Hepatocyte (in vitro differentiated cells): ENCODE measurements at regions not wholly inside any gene's neighbourhood (a gene's known extent, or its start where the extent isn't known, plus 50 kb on each side); places are given as distances from the start of the nearest gene placed in this dataset.
A peak's percentile ranks its signal among the peaks of the same experiment; 100 is the strongest.

Experiments
- DNase-seq: peaks from one replicate; pipeline ENCODE4 v3.0.0-alpha.2; 2016; ENCODE audit warnings: low spot score
- H2AFZ ChIP-seq: fragments of 200-600 bp; sonication (generic); 2 replicates; pipeline ENCODE4 v1.6.0; 2016; ENCODE audit warnings: antibody characterized with exemption, mild to moderate bottlenecking
- H3K27ac ChIP-seq: fragments of 200-600 bp; sonication (generic); 2 replicates; pipeline ENCODE4 v1.5.1; 2016; ENCODE audit warnings: mild to moderate bottlenecking
- H3K27me3 ChIP-seq: fragments of 200-600 bp; sonication (generic); 2 replicates; pipeline ENCODE4 v1.6.1; 2016
- H3K36me3 ChIP-seq: fragments of 200-600 bp; sonication (generic); replicated peaks from 2 replicates; pipeline ENCODE4 v1.5.1; 2016; ENCODE audit warnings: low read depth; ENCODE audit not compliant: insufficient read depth
- H3K4me1 ChIP-seq: fragments of 200-600 bp; sonication (generic); 2 replicates; pipeline ENCODE4 v1.5.1; 2016; ENCODE audit warnings: mild to moderate bottlenecking, moderate library complexity; ENCODE audit not compliant: insufficient read depth
- H3K4me2 ChIP-seq: fragments of 200-600 bp; sonication (generic); 2 replicates; pipeline ENCODE4 v1.6.0; 2016
- H3K4me3 ChIP-seq: fragments of 200-600 bp; sonication (generic); 2 replicates; pipeline ENCODE4 v1.5.1; 2016; ENCODE audit warnings: mild to moderate bottlenecking
- H3K79me2 ChIP-seq: fragments of 200-600 bp; sonication (generic); 2 replicates; pipeline ENCODE4 v1.6.0; 2017; ENCODE audit warnings: mild to moderate bottlenecking
- H3K9me2 ChIP-seq: fragments of 200-600 bp; sonication (generic); replicated peaks from 2 replicates; pipeline ENCODE4 v1.6.0; 2017; ENCODE audit warnings: mild to moderate bottlenecking; ENCODE audit not compliant: insufficient read depth
- H3K9me3 ChIP-seq: fragments of 200-600 bp; sonication (generic); 2 replicates; pipeline ENCODE4 v1.5.1; 2016; ENCODE audit warnings: low read depth, mild to moderate bottlenecking
- H4K20me1 ChIP-seq: fragments of 200-600 bp; sonication (generic); 2 replicates; pipeline ENCODE4 v1.6.0; 2016; ENCODE audit warnings: mild to moderate bottlenecking; ENCODE audit not compliant: insufficient read depth, poor library complexity, severe bottlenecking
- EZH2 ChIP-seq: fragments of 200-600 bp; sonication (generic); IDR thresholded peaks from 2 replicates; pipeline ENCODE4 v1.6.1; 2016; ENCODE audit warnings: antibody characterized with exemption, mild to moderate bottlenecking, borderline replicate concordance
- EZH2phosphoT487 ChIP-seq: fragments of 200-600 bp; sonication (generic); IDR thresholded peaks from one replicate; pipeline ENCODE4 v1.6.1; 2018; ENCODE audit warnings: antibody characterized with exemption, mild to moderate bottlenecking, low read depth, moderate library complexity; ENCODE audit not compliant: unreplicated experiment, severe bottlenecking
- WGBS: methylation state at CpG from one replicate; pipeline ENCODE4 v1.1.6; 2016; ENCODE audit warnings: low lambda C conversion rate; ENCODE audit errors: missing lambda C conversion rate; 5-methylcytosine and 5-hydroxymethylcytosine counted together
- TF ChIP-seq, protein P1 (sequence below): fragments of 200-600 bp; sonication (generic); IDR thresholded peaks from 2 replicates; pipeline ENCODE4 v1.5.1; 2016; ENCODE audit warnings: antibody characterized with exemption, mild to moderate bottlenecking; ENCODE audit not compliant: poor library complexity

DNA sequence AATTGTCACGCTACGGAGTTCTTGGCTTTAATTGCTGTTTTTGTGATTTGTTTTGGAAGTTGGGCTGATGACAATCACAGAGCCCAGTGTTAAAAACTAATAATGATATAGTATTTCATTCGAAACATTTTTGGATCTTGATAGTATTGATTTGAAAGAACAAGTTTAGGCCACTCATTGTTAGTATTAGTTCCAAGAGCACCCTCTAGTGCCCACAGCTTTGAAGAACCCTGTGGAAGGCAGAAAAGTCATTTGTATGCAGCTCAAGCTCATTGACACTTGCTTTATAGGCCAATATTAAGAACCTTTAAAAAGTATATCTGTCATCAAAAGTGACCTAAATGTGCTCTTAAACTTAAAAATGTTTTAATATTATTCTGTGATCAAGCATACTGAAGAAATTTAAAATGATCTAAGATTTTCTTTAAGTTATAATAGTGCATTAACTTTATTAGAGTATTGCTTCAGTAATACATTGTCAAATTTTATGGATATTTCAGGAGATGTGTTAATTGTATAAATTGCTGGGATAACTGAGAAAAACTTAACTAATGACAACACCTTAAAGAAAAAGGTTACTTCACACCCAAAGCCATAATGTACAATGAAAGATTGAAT, 191.0 kb downstream of the GRB14 start:
- no peak overlapping the region for H3K27ac ChIP-seq
- no peak overlapping the region for H2AFZ ChIP-seq
- H3K36me3 ChIP-seq: no peaks in the 10 kb centered on the region
- H3K4me3 ChIP-seq: no peak overlapping the region
- H3K79me2 ChIP-seq: no peaks in the 10 kb centered on the region
- 77% methylated on average over 3 of the region's 3 CpGs for WGBS
- no peaks in the 10 kb centered on the region for H3K27me3 ChIP-seq
- H3K9me2 ChIP-seq: no peaks in the 10 kb centered on the region
- TF ChIP-seq, protein P1, sequence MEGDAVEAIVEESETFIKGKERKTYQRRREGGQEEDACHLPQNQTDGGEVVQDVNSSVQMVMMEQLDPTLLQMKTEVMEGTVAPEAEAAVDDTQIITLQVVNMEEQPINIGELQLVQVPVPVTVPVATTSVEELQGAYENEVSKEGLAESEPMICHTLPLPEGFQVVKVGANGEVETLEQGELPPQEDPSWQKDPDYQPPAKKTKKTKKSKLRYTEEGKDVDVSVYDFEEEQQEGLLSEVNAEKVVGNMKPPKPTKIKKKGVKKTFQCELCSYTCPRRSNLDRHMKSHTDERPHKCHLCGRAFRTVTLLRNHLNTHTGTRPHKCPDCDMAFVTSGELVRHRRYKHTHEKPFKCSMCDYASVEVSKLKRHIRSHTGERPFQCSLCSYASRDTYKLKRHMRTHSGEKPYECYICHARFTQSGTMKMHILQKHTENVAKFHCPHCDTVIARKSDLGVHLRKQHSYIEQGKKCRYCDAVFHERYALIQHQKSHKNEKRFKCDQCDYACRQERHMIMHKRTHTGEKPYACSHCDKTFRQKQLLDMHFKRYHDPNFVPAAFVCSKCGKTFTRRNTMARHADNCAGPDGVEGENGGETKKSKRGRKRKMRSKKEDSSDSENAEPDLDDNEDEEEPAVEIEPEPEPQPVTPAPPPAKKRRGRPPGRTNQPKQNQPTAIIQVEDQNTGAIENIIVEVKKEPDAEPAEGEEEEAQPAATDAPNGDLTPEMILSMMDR: peak; percentile 79
- TF ChIP-seq EZH2phosphoT487: no peak
- no peaks in the 10 kb centered on the region for H3K4me1 ChIP-seq
- peak; percentile 56 for DNase-seq
- no peaks in the 10 kb centered on the region for H4K20me1 ChIP-seq
- H3K9me3 ChIP-seq: no peaks in the 10 kb centered on the region
- no peak overlapping the region for H3K4me2 ChIP-seq

DNA sequence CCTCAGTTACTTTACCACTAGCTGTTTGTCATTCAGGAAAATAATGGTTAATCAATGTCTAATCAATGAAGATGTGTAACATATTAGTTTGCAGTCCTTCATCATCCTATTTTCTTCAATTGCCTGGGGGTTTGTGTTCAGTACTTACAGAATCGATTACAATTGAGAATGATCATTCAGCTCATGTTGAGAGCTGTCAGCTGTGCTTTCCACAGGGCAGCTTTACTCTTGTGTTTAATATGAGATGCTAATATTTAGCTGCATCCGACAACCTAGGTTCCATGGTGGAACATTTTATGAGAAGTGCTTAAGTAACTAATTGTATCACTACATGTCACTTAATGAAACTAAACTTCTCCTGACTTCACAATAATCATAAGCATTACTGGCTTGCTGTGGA, 191.9 kb downstream of the GRB14 start:
- Histone ChIP-seq H2AFZ (no peak overlapping the region), H3K4me3 (no peak overlapping the region), H3K27me3 (no peaks in the 10 kb centered on the region), H3K79me2 (no peaks in the 10 kb centered on the region), H3K4me1 (no peaks in the 10 kb centered on the region), H3K4me2 (no peak overlapping the region), H3K9me3 (no peaks in the 10 kb centered on the region), H3K9me2 (no peaks in the 10 kb centered on the region), H4K20me1 (no peaks in the 10 kb centered on the region), H3K36me3 (no peaks in the 10 kb centered on the region), H3K27ac (no peak overlapping the region)
- 74% methylated on average over 2 of the region's 2 CpGs for WGBS
- no peak for DNase-seq
- TF ChIP-seq EZH2 (no peak), EZH2phosphoT487 (no peak)
- TF ChIP-seq, protein P1: no peak

DNA sequence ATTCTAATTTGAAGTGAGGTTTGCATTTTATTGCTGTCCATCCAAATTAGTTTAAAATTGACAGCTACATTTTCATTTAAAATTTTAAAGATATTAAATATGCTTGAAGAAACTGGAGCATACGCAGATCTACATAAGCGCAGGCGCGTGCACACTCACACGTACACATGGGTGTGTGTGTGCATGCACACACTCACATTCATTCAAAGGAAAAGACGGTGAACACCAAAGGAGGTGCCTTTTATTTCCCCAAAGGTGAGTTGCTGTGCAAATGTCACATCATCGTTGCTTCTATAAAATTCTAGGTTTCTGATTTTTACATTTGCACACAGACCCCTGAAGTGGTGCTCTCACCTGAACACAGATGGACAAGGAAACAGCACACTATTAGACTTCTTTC, 194.2 kb downstream of the GRB14 start:
- WGBS: 96% methylated on average over 7 of the region's 7 CpGs

More for the DNA sequence above, 194.2 kb downstream of the GRB14 start:
- no peaks in the 10 kb centered on the region for H3K4me1 ChIP-seq
- H3K4me3 ChIP-seq: no peak overlapping the region
- H3K9me3 ChIP-seq: no peaks in the 10 kb centered on the region
- no peak overlapping the region for H3K27ac ChIP-seq
- H3K79me2 ChIP-seq: no peaks in the 10 kb centered on the region
- no peak overlapping the region for H3K4me2 ChIP-seq
- no peaks in the 10 kb centered on the region for H3K36me3 ChIP-seq
- no peak overlapping the region for H2AFZ ChIP-seq
- H3K9me2 ChIP-seq: no peaks in the 10 kb centered on the region
- TF ChIP-seq, protein P1: no peak
- TF ChIP-seq EZH2phosphoT487: no peak
- TF ChIP-seq EZH2: no peak
- no peaks in the 10 kb centered on the region for H4K20me1 ChIP-seq
- no peaks in the 10 kb centered on the region for H3K27me3 ChIP-seq
- DNase-seq: no peak
